Spleen (tissue), 7 donors: ENCODE measurements at regions not wholly inside any gene's neighbourhood (a gene's known extent, or its start where the extent isn't known, plus 50 kb on each side); places are given as distances from the start of the nearest gene placed in this dataset.
"Not testable (repeated sequence)": the region's sequence is repeated elsewhere in the genome, so short reads cannot be mapped to it uniquely, and the experiment has no call there.

ENCODE experiments used
- POLR2A ChIP-seq, 3 donors: fragments of 450-650 bp; IDR thresholded peaks; one replicate each; pipeline ENCODE4 v1.5.1; 2017; ENCODE audit warnings: antibody characterized with exemption in 3 of 3, mild to moderate bottlenecking in 1 of 3
- POLR2AphosphoS5 ChIP-seq, 3 donors: sonication (generic); formaldehyde crosslinking; IDR thresholded peaks; one replicate each; pipeline ENCODE4 v1.5.1; 2017; ENCODE audit warnings: antibody characterized with exemption in 3 of 3
- TF ChIP-seq, protein P1 (sequence below), 11 experiments: fragments of 200-600 bp in 7 of 11; fragments of 450-650 bp in 4 of 11; sonication (generic) in 4 of 11; IDR thresholded peaks in 8 of 11; conservative IDR thresholded peaks in 3 of 11; 1 replicate in 7 of 11; 2 replicates in 4 of 11; pipeline versions ENCODE4 v1.4.0 to v1.8.0; 2016 to 2021; ENCODE audit warnings: antibody characterized with exemption in 11 of 11, inconsistent platforms in 4 of 11, mild to moderate bottlenecking in 1 of 11
- donor health status: DM: no; HTN: no; CAD: no; lungs with moderate emphysema.
- donor health status: DM: no; HTN: no; CAD: no.
- donor health status: DM: no; HTN: no; CAD: no.

DNA sequence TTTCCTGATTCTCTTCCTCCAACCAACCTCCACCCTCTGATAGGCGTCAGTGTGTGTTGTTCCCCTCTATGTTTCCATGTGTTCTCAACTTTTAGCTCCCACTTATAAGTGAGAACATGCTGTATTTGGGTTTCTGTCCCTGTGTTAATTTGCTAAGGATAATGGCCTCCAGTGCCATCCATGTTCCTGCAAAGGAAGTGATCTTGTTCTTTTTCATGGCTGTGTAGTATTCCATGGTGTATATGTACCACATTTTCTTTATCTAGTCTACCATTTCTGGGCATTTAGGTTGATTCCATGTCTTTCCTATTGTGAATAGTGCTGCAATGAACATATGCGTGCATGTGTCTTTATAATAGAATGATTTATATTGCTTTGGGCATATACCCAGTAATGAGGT lies 107.1 kb upstream of the CPHXL start:
- TF ChIP-seq, protein P1, sequence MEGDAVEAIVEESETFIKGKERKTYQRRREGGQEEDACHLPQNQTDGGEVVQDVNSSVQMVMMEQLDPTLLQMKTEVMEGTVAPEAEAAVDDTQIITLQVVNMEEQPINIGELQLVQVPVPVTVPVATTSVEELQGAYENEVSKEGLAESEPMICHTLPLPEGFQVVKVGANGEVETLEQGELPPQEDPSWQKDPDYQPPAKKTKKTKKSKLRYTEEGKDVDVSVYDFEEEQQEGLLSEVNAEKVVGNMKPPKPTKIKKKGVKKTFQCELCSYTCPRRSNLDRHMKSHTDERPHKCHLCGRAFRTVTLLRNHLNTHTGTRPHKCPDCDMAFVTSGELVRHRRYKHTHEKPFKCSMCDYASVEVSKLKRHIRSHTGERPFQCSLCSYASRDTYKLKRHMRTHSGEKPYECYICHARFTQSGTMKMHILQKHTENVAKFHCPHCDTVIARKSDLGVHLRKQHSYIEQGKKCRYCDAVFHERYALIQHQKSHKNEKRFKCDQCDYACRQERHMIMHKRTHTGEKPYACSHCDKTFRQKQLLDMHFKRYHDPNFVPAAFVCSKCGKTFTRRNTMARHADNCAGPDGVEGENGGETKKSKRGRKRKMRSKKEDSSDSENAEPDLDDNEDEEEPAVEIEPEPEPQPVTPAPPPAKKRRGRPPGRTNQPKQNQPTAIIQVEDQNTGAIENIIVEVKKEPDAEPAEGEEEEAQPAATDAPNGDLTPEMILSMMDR (IDR thresholded peaks at IDR 0.05 in 8 of 11, conservative IDR thresholded peaks at IDR 0.05 in 3 of 11): not testable (repeated sequence)
- TF ChIP-seq POLR2A, POLR2AphosphoS5 (IDR thresholded peaks at IDR 0.05): not testable (repeated sequence)
